C4-2B (cell line): ENCODE measurements at regions not wholly inside any gene's neighbourhood (a gene's known extent, or its start where the extent isn't known, plus 50 kb on each side); places are given as distances from the start of the nearest gene placed in this dataset.

Source experiments
- H3K27ac ChIP-seq: fragments of 450-650 bp; 2 replicates; pipeline ENCODE4 v1.5.1; 2017
- CTCF ChIP-seq: fragments of 450-650 bp; conservative IDR thresholded peaks from 2 replicates; pipeline ENCODE4 v1.5.1; 2017; ENCODE audit warnings: mild to moderate bottlenecking
- ZFX ChIP-seq: fragments of 450-650 bp; IDR thresholded peaks from 2 replicates; pipeline ENCODE4 v1.6.1; 2017

- H3K27ac ChIP-seq: no peak overlapping the region
- TF ChIP-seq ZFX: no peak
- no peak for TF ChIP-seq CTCF
Observed at GRCh38 chr2:58923869-58924268, 682.7 kb upstream of the FANCL start.

GRCh38 chr2:58922245-58922644 lies 681.1 kb upstream of the FANCL start:
- TF ChIP-seq ZFX: no peak
- no peak overlapping the region for H3K27ac ChIP-seq

GRCh38 chr2:58921676-58922075 lies 680.6 kb upstream of the FANCL start:
- no peak for TF ChIP-seq CTCF
- no peak for TF ChIP-seq ZFX
- no peak overlapping the region for H3K27ac ChIP-seq

- H3K27ac ChIP-seq: no peak overlapping the region
- TF ChIP-seq ZFX (no peak), CTCF (no peak)
Observed at GRCh38 chr2:58920001-58920400, 678.9 kb upstream of the FANCL start.

- no peak overlapping the region for H3K27ac ChIP-seq
Observed at GRCh38 chr2:58919316-58919715, 678.2 kb upstream of the FANCL start.

GRCh38 chr2:58918141-58918540 lies 677.0 kb upstream of the FANCL start:
- TF ChIP-seq ZFX: no peak
- no peak for TF ChIP-seq CTCF
- H3K27ac ChIP-seq: no peak overlapping the region

More at GRCh38 chr2:58919316-58919715, 678.2 kb upstream of the FANCL start:
- TF ChIP-seq CTCF (no peak), ZFX (no peak)

GRCh38 chr2:58917596-58917995 lies 676.5 kb upstream of the FANCL start:
- no peak for TF ChIP-seq ZFX
- TF ChIP-seq CTCF: no peak
- H3K27ac ChIP-seq: no peak overlapping the region

GRCh38 chr2:58916063-58916462 lies 674.9 kb upstream of the FANCL start:
- no peak for TF ChIP-seq ZFX
- TF ChIP-seq CTCF: no peak
- H3K27ac ChIP-seq: no peak overlapping the region
